ENCODE measurements at regions not wholly inside any gene's neighbourhood (a gene's known extent, or its start where the extent isn't known, plus 50 kb on each side); places are given as distances from the start of the nearest gene placed in this dataset.

GRCh38 chr14:62093736-62094135 lies 331.5 kb downstream of the SNAPC1 start:
- DNase-seq (ENCODE audit: low read depth) = no peak

GRCh38 chr14:62097072-62097471 lies 334.9 kb downstream of the SNAPC1 start:
- no peak for DNase-seq (ENCODE audit: low read depth)

DNA sequence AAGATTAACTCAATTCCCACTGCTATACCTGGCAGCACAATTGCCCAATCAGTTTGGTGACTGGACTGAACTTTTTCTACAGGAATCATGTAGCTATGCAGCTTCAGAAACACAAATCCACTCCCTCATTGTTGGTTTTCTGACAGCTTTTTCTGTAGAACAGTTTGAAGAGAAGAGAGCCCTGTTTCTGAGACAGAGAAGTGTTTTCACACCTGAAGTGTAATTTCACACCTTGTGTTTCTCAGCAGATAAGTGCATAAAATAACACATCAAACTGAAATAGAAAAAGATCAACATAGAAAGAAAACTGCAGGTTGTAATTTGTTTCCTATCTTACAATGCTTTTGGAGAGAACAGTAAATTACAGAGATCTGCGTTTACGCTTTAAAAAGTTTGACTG lies 335.6 kb downstream of the SNAPC1 start:
- no peak for DNase-seq (ENCODE audit: low read depth)

DNA sequence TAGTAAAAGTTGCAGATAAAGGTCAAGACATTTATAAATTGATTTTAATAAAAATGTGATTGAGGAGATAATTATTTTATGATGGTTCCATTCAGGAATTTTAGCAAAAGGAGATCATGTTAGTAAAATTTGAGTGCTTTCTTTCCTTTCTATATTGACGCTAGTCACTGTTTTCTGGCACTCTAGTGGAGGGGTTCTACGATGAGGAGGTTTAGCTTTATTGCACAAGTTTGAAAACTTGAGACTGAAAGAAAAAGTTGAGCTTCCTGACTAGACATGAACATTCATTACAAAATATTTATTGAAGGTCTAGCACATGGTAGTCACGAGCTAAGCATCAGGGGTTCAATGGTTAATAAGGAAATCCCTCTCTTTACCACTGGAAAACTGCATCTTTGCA lies 336.1 kb downstream of the SNAPC1 start:
- no peak for DNase-seq (ENCODE audit: low read depth)

DNA sequence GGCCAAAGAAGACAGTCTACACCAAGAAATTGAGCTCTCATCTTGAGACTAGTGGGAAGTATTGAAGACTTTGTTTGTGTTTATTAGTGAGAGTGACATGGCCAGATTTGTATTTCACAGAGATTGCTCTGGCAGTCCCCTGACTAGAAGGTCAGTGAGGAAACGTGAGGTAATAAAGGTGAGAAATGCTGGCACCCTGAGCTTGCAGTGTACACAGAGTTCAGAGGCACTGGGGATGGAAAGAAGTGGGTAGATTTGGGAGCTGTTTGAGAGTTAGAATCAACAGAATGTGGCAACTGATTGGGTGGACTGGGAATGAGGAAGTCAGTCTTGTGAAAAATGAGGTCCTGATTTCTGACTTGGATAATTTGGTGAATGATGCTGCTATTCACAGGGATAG lies 336.9 kb downstream of the SNAPC1 start:
- DNase-seq (ENCODE audit: low read depth) = no peak

- no peak for DNase-seq (ENCODE audit: low read depth)
Measured at GRCh38 chr14:62101189-62101588, 339.0 kb downstream of the SNAPC1 start.

GRCh38 chr14:62101673-62102348 lies 339.6 kb downstream of the SNAPC1 start:
- DNase-seq (ENCODE audit: low read depth) = no peak

DNA sequence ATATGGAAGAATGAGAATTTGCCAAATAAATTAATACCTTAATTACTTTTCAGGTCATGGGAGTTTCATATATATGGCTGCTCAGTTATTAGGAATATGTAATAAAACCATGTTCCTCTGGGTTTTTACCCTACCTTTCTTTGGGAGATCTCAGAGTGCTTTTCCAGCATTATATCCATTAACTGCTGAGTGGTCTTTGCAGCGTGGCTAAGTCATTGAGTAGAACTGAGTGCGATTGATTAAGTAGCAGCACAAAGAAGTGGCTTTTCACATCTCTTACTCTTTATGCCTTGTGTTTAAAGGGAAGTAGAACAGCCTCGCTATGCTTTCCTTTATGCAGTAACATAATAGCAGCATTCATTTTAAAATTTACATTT lies 340.1 kb downstream of the SNAPC1 start:
- no peak for DNase-seq (ENCODE audit: low read depth)

DNA sequence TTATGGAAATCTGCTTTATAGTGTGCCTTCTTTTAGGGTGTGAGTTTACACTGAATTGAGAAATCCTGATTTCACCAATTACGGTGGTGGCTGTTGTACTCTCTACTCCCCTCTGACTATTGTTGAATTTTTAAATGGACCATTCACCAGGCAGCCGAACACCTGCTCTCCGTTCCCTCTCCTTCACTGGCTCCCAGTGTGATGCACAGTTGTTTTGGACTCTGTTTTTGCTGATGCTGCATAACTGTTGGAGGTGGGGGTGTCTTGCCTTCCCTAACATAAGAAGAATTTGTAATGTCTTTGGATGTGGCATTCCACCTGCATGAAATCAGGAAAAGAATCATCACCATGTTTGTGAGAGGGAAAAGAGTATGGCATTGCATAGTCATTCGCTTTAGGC lies 341.2 kb downstream of the SNAPC1 start:
- DNase-seq (ENCODE audit: low read depth) = no peak

DNA sequence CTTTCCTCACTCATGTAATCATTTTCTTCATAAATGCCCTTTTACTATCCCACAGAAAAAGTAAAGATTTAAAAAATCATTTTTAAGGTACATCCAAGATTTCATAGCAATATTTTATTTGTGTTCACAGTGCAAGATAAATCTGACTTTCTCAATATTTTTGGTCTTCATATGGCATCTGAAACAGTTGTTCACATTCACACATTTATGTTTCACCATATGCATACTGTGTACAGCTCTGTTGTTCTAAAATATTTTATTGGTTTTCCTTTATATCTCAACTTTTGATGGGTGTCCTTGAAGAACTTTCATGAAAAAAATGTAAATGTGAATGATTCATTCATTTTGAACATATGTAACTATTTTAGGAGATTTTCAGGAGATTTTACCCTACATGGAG lies 348.7 kb downstream of the SNAPC1 start:
- no peak for DNase-seq (ENCODE audit: low read depth)

DNA sequence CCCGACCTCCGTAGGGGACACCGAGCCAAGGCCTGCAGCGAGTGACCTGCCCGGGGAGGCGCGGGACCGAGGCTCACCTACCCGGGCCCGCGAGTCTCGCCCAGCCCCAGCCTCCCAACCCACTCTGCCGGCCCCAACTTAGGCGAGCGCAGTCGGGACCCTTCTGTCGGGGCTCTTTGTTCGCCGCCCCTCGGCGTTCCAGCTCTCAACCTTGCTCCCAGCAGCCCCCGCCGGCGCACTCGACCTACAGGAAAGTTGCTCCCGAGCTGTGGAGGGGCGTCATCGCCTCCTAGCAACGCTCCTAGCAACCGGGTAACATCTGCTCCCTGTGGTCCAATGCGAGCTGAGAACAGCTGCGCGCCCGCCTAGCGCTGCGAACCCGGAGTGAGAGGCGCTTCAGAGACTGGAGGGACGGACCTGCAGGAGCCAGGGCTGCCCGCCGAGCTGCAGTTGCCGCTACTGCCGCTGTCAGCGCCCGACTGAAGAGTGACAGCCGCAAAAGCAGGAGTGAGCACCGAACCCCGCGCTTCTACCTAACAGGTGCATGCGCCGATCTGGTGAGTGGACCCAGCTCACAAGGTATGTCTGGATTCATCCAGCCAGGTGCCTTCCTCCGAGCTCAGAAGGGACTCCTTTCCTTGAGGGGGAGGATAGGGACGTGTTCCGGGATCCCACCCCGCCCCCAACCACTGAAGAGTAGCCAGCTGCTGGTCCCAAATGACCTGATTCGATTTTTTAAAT lies 355.0 kb downstream of the SNAPC1 start:
- peak; percentile 27 for DNase-seq (ENCODE audit: low read depth)

DNA sequence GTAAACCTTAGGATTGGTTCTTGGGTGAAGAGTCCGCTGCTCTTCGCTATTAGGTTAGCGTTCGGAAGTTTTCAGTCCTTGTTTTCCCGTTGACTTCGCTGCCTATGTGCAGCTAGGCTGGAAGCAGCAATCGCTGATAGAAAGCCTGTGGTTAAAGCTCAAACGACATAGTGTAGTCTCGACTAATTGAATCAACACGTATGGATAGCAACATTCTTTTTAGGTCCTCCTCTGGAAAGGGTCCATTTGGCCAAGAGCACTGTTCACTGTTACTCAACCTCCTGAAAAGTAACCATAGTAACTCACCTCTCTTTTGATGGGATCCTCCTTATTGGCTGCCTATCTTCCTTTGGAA lies 355.5 kb downstream of the SNAPC1 start:
- no peak for DNase-seq (ENCODE audit: low read depth)

DNA sequence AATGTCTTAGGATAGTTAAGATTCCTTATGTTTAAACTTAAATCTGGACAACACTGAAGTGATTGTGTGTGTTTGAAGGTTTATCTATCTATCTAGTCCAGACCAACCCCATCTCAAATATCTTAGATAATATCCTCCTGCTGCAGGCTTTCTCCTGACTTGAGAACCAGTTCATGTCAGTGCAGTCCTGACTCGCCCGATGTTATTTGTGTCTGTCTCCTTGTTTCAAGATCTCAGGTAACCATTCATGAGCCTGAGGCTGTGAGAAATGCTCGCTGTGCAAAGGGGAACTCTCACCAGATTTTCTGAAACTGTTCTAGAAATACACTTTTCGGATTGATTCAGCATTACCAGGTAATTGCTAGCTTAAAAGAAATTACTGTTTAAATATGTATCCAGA lies 356.2 kb downstream of the SNAPC1 start:
- DNase-seq (ENCODE audit: low read depth) = no peak

DNA sequence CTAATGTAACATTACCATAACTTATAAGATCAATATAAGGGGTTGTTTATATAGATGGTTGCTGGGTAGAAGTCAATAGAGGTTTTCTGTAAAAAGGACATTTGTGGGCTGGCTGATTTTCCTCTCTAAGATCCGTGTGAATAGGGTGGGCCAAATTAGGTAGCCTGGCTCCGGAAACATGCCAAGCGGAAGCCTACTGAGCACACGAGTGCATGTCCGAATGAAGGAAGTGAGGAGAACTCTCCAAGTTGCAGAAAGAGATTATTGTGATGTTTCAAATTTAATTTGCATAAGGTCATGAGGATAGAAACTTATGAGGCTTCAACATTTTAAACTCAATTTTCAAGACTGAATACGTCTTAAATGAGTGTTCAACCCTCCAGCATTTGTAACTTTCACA lies 356.7 kb downstream of the SNAPC1 start:
- DNase-seq (ENCODE audit: low read depth) = no peak

- no peak for DNase-seq (ENCODE audit: low read depth)
Measured at GRCh38 chr14:62123961-62124360, 361.7 kb downstream of the SNAPC1 start.

DNA sequence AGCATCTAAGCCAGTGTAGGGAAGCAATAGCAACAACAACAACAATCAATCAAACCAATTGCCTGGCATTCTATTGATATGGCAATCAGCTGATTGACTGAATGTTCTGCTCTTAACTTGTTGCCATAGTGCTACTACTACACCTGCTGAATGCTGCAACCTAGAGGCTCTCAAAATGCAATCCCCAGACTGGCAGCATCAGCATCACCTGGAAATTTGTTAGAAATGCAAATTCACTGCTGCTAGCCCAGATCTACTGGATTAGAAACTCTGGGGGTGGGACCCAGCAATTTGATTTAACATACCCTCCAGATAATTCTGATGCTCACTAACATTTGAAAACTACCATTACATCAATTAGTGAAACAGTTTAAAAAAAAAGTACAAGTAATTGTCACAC lies 363.6 kb downstream of the SNAPC1 start:
- DNase-seq (ENCODE audit: low read depth) = no peak

GRCh38 chr14:62126879-62127478 lies 364.8 kb downstream of the SNAPC1 start:
- no peak for DNase-seq (ENCODE audit: low read depth)

- no peak for DNase-seq (ENCODE audit: low read depth)
Measured at GRCh38 chr14:62130441-62130840, 368.2 kb downstream of the SNAPC1 start.

- no peak for DNase-seq (ENCODE audit: low read depth)
Measured at GRCh38 chr14:62133776-62134550, 371.7 kb downstream of the SNAPC1 start.

DNA sequence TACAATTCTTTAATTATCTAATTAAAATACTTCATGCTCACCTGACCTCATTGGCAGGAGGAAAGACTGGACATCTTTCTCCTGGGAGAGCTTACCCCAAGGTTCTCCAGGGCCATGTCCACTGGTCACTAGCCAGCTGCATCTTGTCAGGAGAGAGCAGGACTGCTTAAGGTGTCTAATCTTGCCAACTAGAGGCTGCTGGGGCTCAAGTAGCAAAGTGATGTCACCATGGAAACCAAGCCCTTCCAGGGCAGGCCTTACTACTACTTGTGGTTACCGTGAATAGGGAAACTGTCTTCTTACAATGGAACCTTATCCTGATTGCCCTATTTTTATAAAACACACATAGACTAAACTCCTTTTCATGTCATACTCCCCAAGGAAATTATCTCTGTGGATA lies 376.4 kb downstream of the SNAPC1 start:
- DNase-seq (ENCODE audit: low read depth) = no peak

DNA sequence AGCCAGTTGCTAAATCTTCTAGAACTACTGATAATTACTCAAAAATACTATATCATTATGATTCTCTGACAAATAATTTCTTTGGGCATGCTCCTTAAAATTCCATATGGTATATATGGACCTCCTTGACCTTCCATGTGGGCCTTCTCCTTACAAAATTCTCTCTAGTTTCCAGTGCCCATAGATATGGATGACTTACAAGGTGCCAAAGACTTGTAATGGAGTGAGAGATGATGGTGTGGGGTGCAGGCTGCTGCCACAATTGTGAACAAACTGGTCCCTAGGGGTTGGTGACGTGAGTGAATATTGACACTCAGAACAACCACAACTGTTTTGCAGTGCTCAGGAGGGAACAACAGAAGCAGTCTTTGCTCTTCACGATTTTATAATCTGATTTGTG lies 378.9 kb downstream of the SNAPC1 start:
- DNase-seq (ENCODE audit: low read depth) = no peak

- DNase-seq (ENCODE audit: low read depth) = no peak
Measured at GRCh38 chr14:62143245-62143644, 381.0 kb downstream of the SNAPC1 start.

DNA sequence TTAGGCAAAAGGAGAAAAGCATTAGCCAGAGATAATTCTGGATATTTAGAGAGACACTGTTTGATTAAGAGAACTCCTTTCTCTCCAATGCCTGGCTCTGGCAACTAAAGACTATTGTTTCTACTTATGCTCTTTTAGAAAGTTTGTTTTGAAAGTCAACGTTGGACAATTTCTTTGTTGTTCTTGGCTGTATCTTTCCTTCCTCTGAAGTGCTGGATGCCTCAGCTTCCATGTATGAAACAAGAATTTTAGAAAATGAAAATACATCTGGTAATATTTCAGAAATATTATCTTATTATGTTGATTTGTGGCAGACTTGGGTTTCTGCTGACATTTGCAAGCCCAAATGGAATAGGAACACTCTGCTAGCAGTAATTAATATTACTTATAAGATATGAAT lies 382.6 kb downstream of the SNAPC1 start:
- no peak for DNase-seq (ENCODE audit: low read depth)

Data from T follicular helper cell (primary cell).